ENCODE measurements at regions not wholly inside any gene's neighbourhood (a gene's known extent, or its start where the extent isn't known, plus 50 kb on each side); places are given as distances from the start of the nearest gene placed in this dataset.

DNA sequence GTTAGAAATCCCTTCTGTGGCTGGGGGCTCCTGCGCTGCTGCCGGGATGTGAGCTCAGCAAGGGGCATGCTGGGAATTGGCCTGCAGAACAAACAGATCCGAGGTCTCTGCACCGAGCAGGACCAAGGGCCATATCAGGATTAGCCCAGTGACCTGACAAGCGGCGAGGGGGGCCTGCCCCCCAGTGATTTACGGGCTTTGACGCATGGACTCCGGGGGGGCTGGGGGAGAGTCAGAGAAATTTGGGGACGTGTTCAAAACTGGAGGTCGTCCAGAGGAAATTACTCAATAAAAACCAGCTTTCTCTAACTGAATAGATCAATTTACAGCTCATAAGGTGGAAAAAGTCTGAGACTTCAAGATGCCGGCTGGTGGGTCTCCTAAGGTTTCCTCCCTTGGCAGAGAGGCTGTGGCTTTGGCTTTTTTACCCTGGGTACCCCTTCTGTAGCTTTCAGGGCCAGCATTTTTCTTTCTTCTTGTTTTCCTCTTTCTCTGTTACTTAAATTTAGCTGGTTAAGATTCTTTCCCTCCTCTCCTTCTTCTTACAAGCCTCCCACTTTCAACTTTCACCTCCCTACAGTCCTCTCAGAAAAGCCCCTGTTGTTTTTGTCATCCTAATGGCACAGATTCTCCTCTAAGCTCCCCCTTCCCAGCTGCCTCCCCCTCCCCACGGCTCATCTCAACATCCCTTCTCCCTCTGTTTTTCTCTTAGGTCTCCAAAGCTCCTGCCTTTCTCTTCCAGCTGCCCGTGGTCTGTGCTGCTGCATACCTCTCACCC lies 551.0 kb downstream of the CCDC171 start:
- Histone ChIP-seq H3K4me3 (ENCODE audit: low read length) (no peak overlapping the region), H3K9me3 (replicated peaks; ENCODE audit: low read length) (no peaks in the 10 kb centered on the region), H3K27me3 (ENCODE audit: control insufficient read depth, insufficient read depth, low read length) (no peaks in the 10 kb centered on the region), H3K36me3 (ENCODE audit: insufficient read depth, low read length) (no peaks in the 10 kb centered on the region), H3K4me1 (ENCODE audit: control insufficient read depth, insufficient read depth, low read length) (peaks cover 11% of the 10 kb centered on the region), H3K4me2 (ENCODE audit: low read length) (no peak overlapping the region), H3K9ac (ENCODE audit: low read depth, low read length) (no peak overlapping the region)

DNA sequence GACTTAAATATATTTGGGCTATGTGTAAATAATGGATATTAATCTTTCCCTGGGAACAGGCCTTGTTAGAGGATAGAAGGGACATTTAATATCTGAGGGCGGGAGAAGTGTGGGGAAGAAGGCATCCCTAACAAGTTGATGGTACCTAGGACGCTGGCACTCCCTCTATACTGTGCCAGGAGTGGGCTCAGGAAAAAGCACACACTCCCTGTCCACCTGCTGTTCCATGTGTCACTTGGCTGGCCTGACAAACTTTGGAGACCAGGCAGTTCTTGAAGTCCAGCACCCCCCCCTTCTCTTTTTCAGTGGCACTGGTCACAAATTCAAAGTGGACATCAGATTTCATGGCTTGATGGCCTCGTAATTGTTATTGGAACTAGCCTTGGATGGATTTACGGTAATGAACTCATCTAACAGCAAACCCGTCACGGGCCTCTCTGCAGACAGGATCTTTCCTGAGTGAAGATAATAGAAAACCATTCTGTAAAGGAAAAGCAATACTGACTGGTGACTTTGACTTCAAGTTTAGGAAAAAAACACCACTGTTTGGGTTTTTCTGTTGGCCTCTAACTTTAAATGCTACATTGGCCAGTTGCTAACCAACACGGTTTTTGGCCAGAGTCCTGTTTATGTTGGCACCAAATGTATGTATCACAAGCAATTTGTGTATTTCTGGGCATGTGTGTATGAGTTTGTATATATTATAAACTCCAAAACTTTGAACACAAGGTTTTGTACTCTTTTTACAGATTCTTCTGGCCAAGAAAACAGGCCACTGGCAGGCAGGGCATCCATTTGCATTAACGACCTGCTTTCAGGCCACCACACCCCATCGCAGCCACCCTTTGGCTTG lies 552.6 kb downstream of the CCDC171 start:
- Histone ChIP-seq H3K36me3 (ENCODE audit: insufficient read depth, low read length) (no peaks in the 10 kb centered on the region), H3K4me2 (ENCODE audit: low read length) (no peak overlapping the region), H3K4me3 (ENCODE audit: low read length) (no peak overlapping the region), H3K27me3 (ENCODE audit: control insufficient read depth, insufficient read depth, low read length) (no peaks in the 10 kb centered on the region), H3K4me1 (ENCODE audit: control insufficient read depth, insufficient read depth, low read length) (peaks cover 11% of the 10 kb centered on the region), H3K9me3 (replicated peaks; ENCODE audit: low read length) (no peaks in the 10 kb centered on the region), H3K9ac (ENCODE audit: low read depth, low read length) (no peak overlapping the region)

DNA sequence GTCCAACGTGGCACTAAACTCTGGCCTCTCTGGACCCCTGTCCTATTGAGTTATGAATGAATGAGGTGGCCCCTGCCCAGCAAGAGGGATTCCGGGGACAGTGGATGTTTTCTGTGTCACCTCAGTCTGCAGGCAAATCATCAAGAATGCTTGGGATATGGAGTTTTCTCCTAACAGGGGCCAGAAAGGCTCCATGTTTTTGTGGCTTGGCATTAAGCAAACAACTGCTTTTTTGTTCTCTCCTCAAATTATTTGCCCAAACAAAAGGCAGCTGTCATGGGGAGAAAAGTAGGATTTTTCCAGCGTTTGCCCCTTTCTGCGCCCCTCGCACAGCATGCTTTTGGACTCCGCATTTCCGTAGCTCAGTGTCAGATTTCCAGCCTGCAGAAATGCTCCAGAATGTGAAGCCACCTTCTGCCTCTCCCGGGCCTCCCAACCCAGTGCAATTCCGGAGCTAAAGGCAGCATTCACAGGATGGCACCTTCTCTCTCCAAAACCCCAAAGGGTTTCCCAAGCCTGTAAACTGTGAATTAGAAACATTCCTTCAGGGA lies 553.3 kb downstream of the CCDC171 start:
- no peaks in the 10 kb centered on the region for H3K9me3 ChIP-seq (replicated peaks; ENCODE audit: low read length)
- H3K9ac ChIP-seq (ENCODE audit: low read depth, low read length) = no peak overlapping the region
- no peak overlapping the region for H3K4me3 ChIP-seq (ENCODE audit: low read length)
- H3K36me3 ChIP-seq (ENCODE audit: insufficient read depth, low read length) = no peaks in the 10 kb centered on the region
- H3K4me2 ChIP-seq (ENCODE audit: low read length) = no peak overlapping the region
- H3K27me3 ChIP-seq (ENCODE audit: control insufficient read depth, insufficient read depth, low read length) = no peaks in the 10 kb centered on the region
- peaks cover 11% of the 10 kb centered on the region for H3K4me1 ChIP-seq (ENCODE audit: control insufficient read depth, insufficient read depth, low read length)

DNA sequence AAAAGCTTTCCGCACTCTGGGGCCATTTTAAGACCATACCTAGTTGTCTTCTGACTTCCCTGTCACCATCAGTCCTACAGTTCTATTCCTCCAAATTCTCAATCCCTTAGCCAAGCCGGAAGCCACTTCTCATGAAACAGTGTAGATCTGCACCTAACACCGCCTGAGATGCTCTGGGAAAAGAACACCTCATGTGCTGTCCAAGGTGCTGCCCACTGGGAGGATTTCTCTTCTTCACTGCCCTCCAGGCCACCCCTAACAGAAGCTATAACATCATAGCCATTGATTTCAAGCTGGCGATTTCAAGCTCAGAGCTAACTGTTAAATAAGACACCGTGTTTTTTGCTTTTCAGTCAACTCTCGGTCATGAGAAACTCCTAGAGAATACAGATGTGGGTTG lies 559.3 kb downstream of the CCDC171 start:
- Histone ChIP-seq H3K36me3 (ENCODE audit: insufficient read depth, low read length) (no peaks in the 10 kb centered on the region), H3K4me3 (ENCODE audit: low read length) (no peak overlapping the region), H3K4me1 (ENCODE audit: control insufficient read depth, insufficient read depth, low read length) (no peaks in the 10 kb centered on the region), H3K4me2 (ENCODE audit: low read length) (no peak overlapping the region), H3K9me3 (replicated peaks; ENCODE audit: low read length) (no peaks in the 10 kb centered on the region), H3K9ac (ENCODE audit: low read depth, low read length) (no peak overlapping the region), H3K27me3 (ENCODE audit: control insufficient read depth, insufficient read depth, low read length) (no peaks in the 10 kb centered on the region)

DNA sequence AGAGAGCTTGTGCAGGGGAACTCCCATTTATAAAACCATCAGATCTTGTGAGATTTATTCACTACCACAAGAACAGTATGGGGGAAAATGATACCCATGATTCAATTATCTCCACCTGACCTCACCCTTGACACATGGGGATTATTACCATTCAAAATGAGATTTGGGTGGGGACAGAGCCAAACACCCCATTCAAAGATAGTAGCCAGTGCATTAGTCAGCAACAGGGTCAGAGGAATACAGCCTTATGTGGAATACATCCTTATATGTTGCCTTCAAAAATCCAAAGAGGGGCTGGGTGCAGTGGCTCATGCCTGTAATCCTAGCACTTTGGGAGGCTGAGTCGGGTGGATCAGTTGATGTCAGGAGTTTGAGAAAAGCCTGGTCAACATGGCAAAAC lies 563.2 kb downstream of the CCDC171 start:
- peaks cover 23% of the 10 kb centered on the region for H3K4me1 ChIP-seq (ENCODE audit: control insufficient read depth, insufficient read depth, low read length)
- no peak overlapping the region for H3K9ac ChIP-seq (ENCODE audit: low read depth, low read length)
- no peaks in the 10 kb centered on the region for H3K36me3 ChIP-seq (ENCODE audit: insufficient read depth, low read length)
- H3K4me3 ChIP-seq (ENCODE audit: low read length) = no peak overlapping the region
- H3K27me3 ChIP-seq (ENCODE audit: control insufficient read depth, insufficient read depth, low read length) = no peaks in the 10 kb centered on the region
- H3K4me2 ChIP-seq (ENCODE audit: low read length) = no peak overlapping the region
- no peaks in the 10 kb centered on the region for H3K9me3 ChIP-seq (replicated peaks; ENCODE audit: low read length)

DNA sequence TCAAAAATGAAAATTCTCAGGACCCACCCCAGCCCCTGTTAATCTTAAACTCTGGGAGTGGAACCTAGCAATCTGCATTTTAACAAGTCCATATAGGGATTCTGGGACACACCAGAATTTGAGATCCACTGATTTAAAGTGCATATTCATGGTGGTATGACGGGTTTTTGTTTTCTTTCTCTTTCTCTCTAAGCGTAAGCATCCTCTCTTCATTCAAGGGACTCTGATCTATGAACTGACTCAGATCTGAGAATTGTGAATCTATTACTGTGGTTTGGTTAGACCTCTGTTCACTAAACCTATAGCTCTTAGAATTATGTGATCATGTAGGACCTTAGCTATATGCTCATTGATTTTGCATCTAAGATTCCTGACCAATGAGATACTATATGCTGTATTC lies 565.2 kb downstream of the CCDC171 start:
- H3K36me3 ChIP-seq (ENCODE audit: insufficient read depth, low read length) = no peaks in the 10 kb centered on the region
- H3K4me1 ChIP-seq (ENCODE audit: control insufficient read depth, insufficient read depth, low read length) = peaks cover 34% of the 10 kb centered on the region
- H3K9ac ChIP-seq (ENCODE audit: low read depth, low read length) = no peak overlapping the region
- H3K4me2 ChIP-seq (ENCODE audit: low read length) = no peak overlapping the region
- no peak overlapping the region for H3K4me3 ChIP-seq (ENCODE audit: low read length)
- H3K9me3 ChIP-seq (replicated peaks; ENCODE audit: low read length) = no peaks in the 10 kb centered on the region
- no peaks in the 10 kb centered on the region for H3K27me3 ChIP-seq (ENCODE audit: control insufficient read depth, insufficient read depth, low read length)

DNA sequence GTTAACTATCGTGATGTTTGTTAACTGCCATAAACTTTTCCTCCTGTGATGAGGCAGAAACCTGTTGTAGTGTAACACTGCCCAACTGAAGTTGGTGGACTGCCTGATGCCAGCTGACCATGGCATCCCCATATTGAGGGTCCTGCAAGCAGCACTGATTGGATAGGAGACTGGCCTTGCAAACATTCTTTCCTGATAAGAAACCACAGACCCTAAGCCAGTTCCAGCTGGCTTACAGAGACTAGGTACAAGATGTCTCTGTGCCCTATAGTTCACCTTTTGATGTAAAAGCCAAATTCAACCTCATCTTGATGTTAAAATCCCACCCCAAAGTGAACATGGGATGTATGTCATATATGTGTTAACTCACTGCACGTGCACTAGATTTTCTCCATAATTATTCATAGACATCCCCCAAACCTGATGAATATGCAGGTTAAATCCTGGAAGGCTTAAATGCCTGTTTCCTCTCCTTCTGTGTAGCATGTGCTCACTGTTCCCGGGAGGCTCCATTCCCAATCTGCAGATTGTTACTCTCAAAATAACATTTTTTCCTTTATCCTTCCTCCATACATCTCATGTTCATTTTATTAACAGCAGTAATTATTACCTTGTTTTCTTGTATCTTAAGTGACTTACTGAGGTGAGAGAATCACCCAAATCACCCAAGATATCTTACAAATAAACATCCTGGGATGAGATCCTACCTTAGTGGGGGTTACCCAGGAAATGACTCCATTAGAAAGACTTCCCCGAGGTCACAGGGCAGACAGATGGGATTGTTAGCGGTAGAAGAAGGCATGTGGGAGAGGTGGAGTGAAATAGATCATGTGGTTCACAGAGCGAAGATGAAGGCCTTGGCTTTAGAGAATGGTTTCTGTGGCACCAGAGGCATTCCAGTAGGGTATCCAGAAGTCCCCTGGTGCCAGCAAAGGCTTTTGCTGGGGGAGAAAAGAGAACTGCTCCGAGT lies 566.7 kb downstream of the CCDC171 start:
- Histone ChIP-seq H3K4me2 (ENCODE audit: low read length) (peak overlapping the region; percentile 58), H3K4me3 (ENCODE audit: low read length) (peak overlapping the region; percentile 8)

DNA sequence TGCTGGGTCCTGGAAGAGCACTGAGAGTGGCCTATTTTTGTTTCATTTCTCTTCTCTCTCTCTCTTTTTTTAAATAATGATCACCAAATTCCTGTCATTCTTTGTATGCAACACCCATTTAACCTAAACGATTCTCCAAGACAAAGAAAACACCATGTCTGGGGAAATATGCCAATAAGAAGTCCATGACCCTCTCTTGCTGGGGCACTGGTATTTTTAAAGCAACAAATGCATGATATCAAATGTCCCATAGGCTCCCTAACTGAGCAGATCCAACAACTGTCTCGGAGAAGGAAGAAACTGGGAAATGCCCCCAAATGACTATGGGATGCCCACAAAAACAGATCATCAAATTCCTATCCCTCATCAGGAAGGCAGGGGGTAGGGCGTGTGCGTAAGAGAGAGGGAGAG lies 567.4 kb downstream of the CCDC171 start:
- H3K36me3 ChIP-seq (ENCODE audit: insufficient read depth, low read length) = no peaks in the 10 kb centered on the region
- peaks cover 34% of the 10 kb centered on the region for H3K4me1 ChIP-seq (ENCODE audit: control insufficient read depth, insufficient read depth, low read length)
- peak overlapping the region; percentile 58 for H3K4me2 ChIP-seq (ENCODE audit: low read length)
- peak overlapping the region; percentile 12 for H3K4me3 ChIP-seq (ENCODE audit: low read length)
- peak overlapping the region; percentile 72 for H3K9ac ChIP-seq (ENCODE audit: low read depth, low read length)
- no peaks in the 10 kb centered on the region for H3K27me3 ChIP-seq (ENCODE audit: control insufficient read depth, insufficient read depth, low read length)
- H3K9me3 ChIP-seq (replicated peaks; ENCODE audit: low read length) = no peaks in the 10 kb centered on the region

More for the DNA sequence above, 566.7 kb downstream of the CCDC171 start:
- H3K27me3 ChIP-seq (ENCODE audit: control insufficient read depth, insufficient read depth, low read length) = no peaks in the 10 kb centered on the region
- peak overlapping the region; percentile 72 for H3K9ac ChIP-seq (ENCODE audit: low read depth, low read length)
- H3K36me3 ChIP-seq (ENCODE audit: insufficient read depth, low read length) = no peaks in the 10 kb centered on the region
- H3K4me1 ChIP-seq (ENCODE audit: control insufficient read depth, insufficient read depth, low read length) = peaks cover 34% of the 10 kb centered on the region
- H3K9me3 ChIP-seq (replicated peaks; ENCODE audit: low read length) = no peaks in the 10 kb centered on the region

DNA sequence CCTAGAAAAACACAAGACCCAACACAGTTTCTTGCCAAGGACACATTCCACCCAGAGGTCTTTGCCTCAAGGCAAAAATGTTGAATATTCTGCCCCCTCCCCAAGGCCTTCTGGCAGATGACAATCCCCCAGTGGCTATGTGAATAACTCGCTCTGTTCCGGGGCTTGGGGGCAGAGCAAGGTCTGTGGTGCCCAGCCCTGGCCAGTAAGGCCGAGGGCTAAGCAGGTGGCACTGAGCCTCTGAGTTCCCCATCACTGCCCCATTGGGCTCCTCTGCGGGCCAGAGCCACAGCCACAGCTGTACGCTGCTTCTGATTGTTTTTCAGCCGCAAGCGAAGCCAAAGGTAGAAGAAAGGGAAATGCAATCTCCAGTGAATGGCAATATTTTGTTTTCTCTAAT lies 567.9 kb downstream of the CCDC171 start:
- Histone ChIP-seq H3K27me3 (ENCODE audit: control insufficient read depth, insufficient read depth, low read length) (no peaks in the 10 kb centered on the region), H3K9me3 (replicated peaks; ENCODE audit: low read length) (no peaks in the 10 kb centered on the region), H3K36me3 (ENCODE audit: insufficient read depth, low read length) (no peaks in the 10 kb centered on the region), H3K4me3 (ENCODE audit: low read length) (peak overlapping the region; percentile 12), H3K9ac (ENCODE audit: low read depth, low read length) (peak overlapping the region; percentile 72), H3K4me2 (ENCODE audit: low read length) (peak overlapping the region; percentile 58), H3K4me1 (ENCODE audit: control insufficient read depth, insufficient read depth, low read length) (peaks cover 34% of the 10 kb centered on the region)

DNA sequence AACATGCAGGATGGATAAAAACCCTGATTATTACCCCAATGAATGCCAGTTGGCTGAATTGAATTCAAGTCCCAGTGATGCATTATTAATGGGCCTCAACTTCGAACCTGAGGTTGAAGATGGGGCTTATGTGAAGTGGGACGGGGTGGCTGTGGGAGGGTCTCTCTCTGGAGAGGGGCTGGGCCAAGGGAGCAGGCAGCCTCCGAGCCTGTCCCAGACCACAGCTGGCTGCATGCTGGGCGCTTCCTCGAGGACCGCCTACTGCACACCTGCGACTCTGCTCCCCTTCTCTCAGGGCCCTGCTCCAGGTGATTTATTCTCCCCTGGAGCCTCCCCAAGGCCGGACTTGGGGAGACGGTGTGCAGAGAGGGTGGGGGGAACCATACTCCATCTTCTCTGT lies 568.3 kb downstream of the CCDC171 start:
- Histone ChIP-seq H3K9me3 (replicated peaks; ENCODE audit: low read length) (no peaks in the 10 kb centered on the region), H3K4me1 (ENCODE audit: control insufficient read depth, insufficient read depth, low read length) (peaks cover 39% of the 10 kb centered on the region), H3K27me3 (ENCODE audit: control insufficient read depth, insufficient read depth, low read length) (no peaks in the 10 kb centered on the region), H3K9ac (ENCODE audit: low read depth, low read length) (peak overlapping the region; percentile 72), H3K36me3 (ENCODE audit: insufficient read depth, low read length) (no peaks in the 10 kb centered on the region), H3K4me3 (ENCODE audit: low read length) (no peak overlapping the region), H3K4me2 (ENCODE audit: low read length) (peak overlapping the region; percentile 58)
